DOHH2 (cell line): ENCODE measurements at regions not wholly inside any gene's neighbourhood (a gene's known extent, or its start where the extent isn't known, plus 50 kb on each side); places are given as distances from the start of the nearest gene placed in this dataset.

Source experiments
- CTCF ChIP-seq: fragments of 200-600 bp; sonication (generic); IDR thresholded peaks from one replicate; pipeline ENCODE4 v1.5.1; 2014; ENCODE audit warnings: antibody characterized with exemption, mild to moderate bottlenecking, low read depth, low read length; ENCODE audit not compliant: poor library complexity, severe bottlenecking
- EZH2phosphoT487 ChIP-seq: fragments of 200-600 bp; sonication (generic); IDR thresholded peaks from 2 replicates; pipeline ENCODE4 v1.6.1; 2017; ENCODE audit warnings: borderline replicate concordance, mild to moderate bottlenecking, antibody characterized with exemption, low read length, moderate library complexity, mixed read lengths

- TF ChIP-seq CTCF (no peak), EZH2phosphoT487 (no peak)
These were observed 286.2 kb upstream of the EXOC2 start for GRCh38 chr6:978937-979685.
